GM23338 (cell line): ENCODE measurements at regions not wholly inside any gene's neighbourhood (a gene's known extent, or its start where the extent isn't known, plus 50 kb on each side); places are given as distances from the start of the nearest gene placed in this dataset.

ENCODE experiments used
- ATAC-seq: fragments of 200-7000 bp; cut with Tn5 transposase; 3 replicates; pipeline ENCODE4 v1.9.1; 2020
- DNase-seq: peaks from one replicate; pipeline ENCODE4 v3.0.0-alpha.2; 2015; ENCODE audit warnings: low spot score
- H2AFZ ChIP-seq: fragments of 200-600 bp; sonication (generic); 2 replicates; pipeline ENCODE4 v1.8.0; 2016; ENCODE audit warnings: antibody characterized with exemption, mild to moderate bottlenecking, moderate library complexity
- H3F3A ChIP-seq: fragments of 200-600 bp; sonication (generic); replicated peaks from 2 replicates; pipeline ENCODE4 v1.8.0; 2017; ENCODE audit warnings: antibody characterized with exemption, mixed run types, low read depth
- H3K27ac ChIP-seq: fragments of 200-600 bp; sonication (generic); 2 replicates; pipeline ENCODE4 v1.6.1; 2016; ENCODE audit warnings: low read depth
- H3K27me3 ChIP-seq: fragments of 200-600 bp; sonication (generic); 2 replicates; pipeline ENCODE4 v1.8.0; 2016; ENCODE audit warnings: mild to moderate bottlenecking, mixed run types, moderate library complexity; ENCODE audit not compliant: insufficient read depth
- H3K36me3 ChIP-seq: fragments of 200-600 bp; sonication (generic); 2 replicates; pipeline ENCODE4 v1.8.0; 2016; ENCODE audit warnings: mild to moderate bottlenecking; ENCODE audit not compliant: insufficient read depth
- H3K4me1 ChIP-seq: fragments of 200-600 bp; sonication (generic); 2 replicates; pipeline ENCODE4 v1.8.0; 2016; ENCODE audit warnings: mild to moderate bottlenecking, moderate library complexity; ENCODE audit not compliant: insufficient read depth
- H3K4me2 ChIP-seq: fragments of 200-600 bp; sonication (generic); 2 replicates; pipeline ENCODE4 v1.7.1; 2017; ENCODE audit warnings: mixed run types
- H3K4me3 ChIP-seq: fragments of 200-600 bp; sonication (generic); 2 replicates; pipeline ENCODE4 v1.6.1; 2016; ENCODE audit warnings: mixed run types
- H3K79me2 ChIP-seq: fragments of 200-600 bp; sonication (generic); replicated peaks from 2 replicates; pipeline ENCODE4 v1.8.0; 2017; ENCODE audit warnings: mild to moderate bottlenecking; ENCODE audit not compliant: insufficient read depth
- H3K9me2 ChIP-seq: fragments of 200-600 bp; sonication (generic); 2 replicates; pipeline ENCODE4 v1.8.0; 2017; ENCODE audit not compliant: insufficient read depth
- H4K20me1 ChIP-seq: fragments of 200-600 bp; sonication (generic); replicated peaks from 2 replicates; pipeline ENCODE4 v1.8.0; 2017; ENCODE audit warnings: mild to moderate bottlenecking; ENCODE audit not compliant: insufficient read depth
- H3K27ac Mint-ChIP-seq: 2 replicates; pipeline ENCODE4 v1.8.0; 2020; ENCODE audit warnings: inconsistent platforms, mild to moderate bottlenecking, moderate library complexity, mixed read lengths
- H3K27me3 Mint-ChIP-seq: 3 replicates; pipeline ENCODE4 v1.8.0; 2022; ENCODE audit warnings: low read depth, mild to moderate bottlenecking, moderate library complexity, mixed read lengths, inconsistent platforms; ENCODE audit not compliant: insufficient read depth, poor library complexity
- H3K36me3 Mint-ChIP-seq: 3 replicates; pipeline ENCODE4 v1.8.0; 2021; ENCODE audit warnings: low read depth, mild to moderate bottlenecking, inconsistent platforms, moderate library complexity, mixed read lengths
- H3K4me1 Mint-ChIP-seq: 3 replicates; pipeline ENCODE4 v1.8.0; 2020; ENCODE audit warnings: mild to moderate bottlenecking, inconsistent platforms, mixed read lengths
- H3K4me3 Mint-ChIP-seq: 3 replicates; pipeline ENCODE4 v1.8.0; 2021; ENCODE audit warnings: moderate library complexity, mild to moderate bottlenecking, inconsistent platforms, mixed read lengths
- H3K9me3 Mint-ChIP-seq: 3 replicates; pipeline ENCODE4 v1.8.0; 2020; ENCODE audit warnings: moderate library complexity, mild to moderate bottlenecking, inconsistent platforms, mixed read lengths
- CREB1 ChIP-seq: fragments of 250-450 bp; sonication (Bioruptor Pico); IDR thresholded peaks from 2 replicates; pipeline ENCODE4 v1.5.0; 2020; ENCODE audit warnings: low read depth, mild to moderate bottlenecking, moderate library complexity
- CTCF ChIP-seq, 2 experiments: fragments of 200-600 bp in 1 of 2; sonication (generic) in 1 of 2; conservative IDR thresholded peaks; 2 replicates each; pipeline versions ENCODE4 v1.5.1 to v1.6.1; 2016 to 2017; ENCODE audit warnings: antibody characterized with exemption in 2 of 2, low read depth in 2 of 2, mild to moderate bottlenecking in 2 of 2, moderate library complexity in 1 of 2
- ETS1 ChIP-seq: IDR thresholded peaks from 2 replicates; pipeline ENCODE4 v1.6.1; 2016; ENCODE audit warnings: antibody characterized with exemption
- EZH2 ChIP-seq: fragments of 200-600 bp; sonication (generic); IDR thresholded peaks from one replicate; pipeline ENCODE4 v1.8.0; 2017; ENCODE audit warnings: antibody characterized with exemption, mild to moderate bottlenecking, low read depth; ENCODE audit not compliant: unreplicated experiment
- EZH2phosphoT487 ChIP-seq: fragments of 200-600 bp; sonication (generic); IDR thresholded peaks from one replicate; pipeline ENCODE4 v1.8.1; 2018; ENCODE audit warnings: antibody characterized with exemption; ENCODE audit not compliant: unreplicated experiment
- JUNB ChIP-seq: IDR thresholded peaks from one replicate; pipeline ENCODE4 v1.6.1; 2016; ENCODE audit warnings: antibody characterized with exemption; ENCODE audit not compliant: unreplicated experiment
- NANOG ChIP-seq: IDR thresholded peaks from 2 replicates; pipeline ENCODE4 v1.6.1; 2016; ENCODE audit warnings: antibody characterized with exemption, borderline replicate concordance
- POLR2AphosphoS5 ChIP-seq: IDR thresholded peaks from 2 replicates; pipeline ENCODE4 v1.6.1; 2016; ENCODE audit warnings: antibody characterized with exemption, low read depth
- REST ChIP-seq: IDR thresholded peaks from one replicate; pipeline ENCODE4 v1.6.1; 2018; ENCODE audit warnings: antibody characterized with exemption; ENCODE audit not compliant: unreplicated experiment
- STAT1 ChIP-seq: IDR thresholded peaks from one replicate; pipeline ENCODE4 v1.6.1; 2016; ENCODE audit warnings: antibody characterized with exemption; ENCODE audit not compliant: unreplicated experiment
- ZNF114 ChIP-seq: fragments of 250-450 bp; sonication (Bioruptor Pico); IDR thresholded peaks from 2 replicates; pipeline ENCODE4 v1.5.0; 2020; ENCODE audit warnings: mild to moderate bottlenecking, moderate library complexity
- ZNF331 ChIP-seq: fragments of 250-450 bp; sonication (Bioruptor Pico); IDR thresholded peaks from 2 replicates; pipeline ENCODE4 v1.5.0; 2020; ENCODE audit warnings: low read depth, mild to moderate bottlenecking, moderate library complexity
- ZNF462 ChIP-seq: fragments of 250-450 bp; sonication (Bioruptor Pico); IDR thresholded peaks from 2 replicates; pipeline ENCODE4 v1.5.0; 2020; ENCODE audit warnings: mild to moderate bottlenecking, moderate library complexity

DNA sequence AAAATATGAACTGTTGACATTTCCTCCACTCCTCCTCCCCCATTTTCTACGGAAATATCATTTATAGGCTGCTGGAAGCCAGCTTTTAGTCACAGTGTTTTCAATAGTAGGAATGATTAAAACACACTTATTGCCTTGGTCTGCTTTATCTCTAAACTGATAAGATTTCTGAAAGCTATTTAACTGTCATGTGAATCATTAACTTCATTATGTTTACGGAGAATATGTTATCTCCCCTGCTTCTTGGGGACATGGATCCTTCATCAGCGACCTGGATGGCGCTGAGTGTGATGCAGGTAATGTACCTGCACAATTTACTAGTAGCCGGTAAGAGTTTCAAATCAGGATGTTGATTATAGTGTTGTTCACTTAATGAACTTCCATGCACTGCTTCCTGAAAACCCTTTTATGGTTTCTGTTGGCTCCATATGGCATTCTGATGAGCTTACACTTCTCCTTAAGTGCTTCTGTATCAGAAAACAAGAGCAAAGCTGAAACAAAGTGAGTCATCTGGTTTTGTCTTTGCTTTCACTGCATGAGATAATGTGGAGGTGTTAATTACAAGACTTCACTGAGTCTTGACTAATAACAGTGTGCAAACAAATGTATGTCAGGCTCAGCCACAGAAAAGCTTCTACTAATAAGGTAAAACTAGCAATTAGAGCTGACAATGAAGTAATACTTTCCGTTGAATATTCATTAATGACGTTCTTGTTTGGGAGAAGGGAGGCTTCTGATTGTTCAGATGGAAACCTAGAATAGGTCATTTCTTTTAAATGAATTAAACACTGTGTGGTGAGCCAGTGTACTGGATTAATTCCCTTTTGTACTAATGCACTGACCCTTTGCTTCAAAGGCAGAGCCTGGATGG, 162.4 kb upstream of the ZNF608 start:
- peaks cover 25% of the 10 kb centered on the region for H3K4me1 ChIP-seq
- H3K4me2 ChIP-seq: no peak overlapping the region
- peaks cover 24% of the 10 kb centered on the region for H3K27me3 ChIP-seq
- Mint-ChIP-seq H3K4me3 (no peak overlapping the region), H3K9me3 (no peaks in the 10 kb centered on the region), H3K27ac (no peak overlapping the region), H3K36me3 (no peaks in the 10 kb centered on the region), H3K4me1 (peaks cover 36% of the 10 kb centered on the region), H3K27me3 (peaks cover 10% of the 10 kb centered on the region)
- no peaks in the 10 kb centered on the region for H3K79me2 ChIP-seq
- peaks cover 9% of the 10 kb centered on the region; the same call in 1 of the 2 replicates for H3K9me2 ChIP-seq
- peaks cover 4% of the 10 kb centered on the region; the same call in 1 of the 2 replicates for H3K36me3 ChIP-seq
- no peak overlapping the region for H3K27ac ChIP-seq
- ATAC-seq: no peak
- H3K4me3 ChIP-seq: no peak overlapping the region
- no peak for DNase-seq
- no peaks in the 10 kb centered on the region for H4K20me1 ChIP-seq
- H2AFZ ChIP-seq: no peak overlapping the region
- TF ChIP-seq ZNF114 (CRISPR knock-in tag) (no peak), STAT1 (no peak), NANOG (no peak), CREB1 (no peak), EZH2phosphoT487 (no peak), ETS1 (no peak), JUNB (no peak), POLR2AphosphoS5 (no peak), EZH2 (no peak), REST (no peak), ZNF331 (CRISPR knock-in tag) (no peak), CTCF (conservative IDR thresholded peaks at IDR 0.05; ENCODE audit: low read depth in 2 of 2) (no peak), ZNF462 (no peak)
- H3F3A ChIP-seq: peaks cover 4% of the 10 kb centered on the region; the same call in 1 of the 2 replicates
